A549 (cell line): ENCODE measurements at regions not wholly inside any gene's neighbourhood (a gene's known extent, or its start where the extent isn't known, plus 50 kb on each side); places are given as distances from the start of the nearest gene placed in this dataset.

Source experiments
- ATAC-seq, 2 experiments: fragments of 200-7000 bp in 1 of 2; fragments of >200 bp in 1 of 2; cut with Nextera tagmentation in 1 of 2; cut with Tn5 transposase in 1 of 2; 3 replicates each; pipeline versions ENCODE4 v1.8.0 to v1.9.1; 2018 to 2020; ENCODE audit warnings: mild to moderate bottlenecking in 1 of 2, moderate library complexity in 1 of 2
- CTCF ChIA-PET: fragments of 300-600 bp; sonication (Branson Sonifier 250); formaldehyde crosslinking; extraction: SDS; loops from one replicate; lab custom pipeline; 2021; ENCODE audit warnings: antibody characterized with exemption, inconsistent platforms; lab: Yijun Ruan, JAX
- POLR2A ChIA-PET: fragments of 350-600 bp; formaldehyde crosslinking; extraction: SDS; loops from one replicate; lab custom pipeline; 2021; ENCODE audit warnings: antibody characterized with exemption, inconsistent platforms; lab: Yijun Ruan, JAX
- DNase-seq, 2 experiments: peaks; one replicate each; pipeline versions ENCODE4 v3.0.0 to v3.0.0-alpha.2; 2011 to 2016; ENCODE audit warnings: low read depth in 1 of 2, low spot score in 1 of 2
- FAIRE-seq: peaks from 2 replicates; lab custom pipeline; 2011; peaks lifted over from hg19 to GRCh38; lab: Jason Lieb, UNC
- H3K27ac ChIP-seq, 2 experiments: fragments of >200 bp; sonication (Bioruptor Twin); formaldehyde crosslinking; 3 replicates each; pipeline ENCODE4 v1.5.1; 2016 to 2017
- H3K4me1 ChIP-seq: fragments of >200 bp; sonication (Bioruptor Twin); formaldehyde crosslinking; 3 replicates; pipeline ENCODE4 v1.6.1; 2016
- H3K4me2 ChIP-seq: fragments of >200 bp; sonication (Bioruptor Twin); formaldehyde crosslinking; 3 replicates; pipeline ENCODE4 v1.6.1; 2016
- H3K4me3 ChIP-seq: fragments of >200 bp; sonication (Bioruptor Twin); formaldehyde crosslinking; 3 replicates; pipeline ENCODE4 v1.5.1; 2016
- H3K9me3 ChIP-seq: fragments of >200 bp; sonication (Bioruptor Twin); formaldehyde crosslinking; 3 replicates; pipeline ENCODE4 v1.6.1; 2016
- ATOH8 ChIP-seq: fragments of 250-450 bp; sonication (Bioruptor Pico); IDR thresholded peaks from 2 replicates; pipeline ENCODE4 v1.5.0; 2020; ENCODE audit warnings: low read depth, mild to moderate bottlenecking, moderate library complexity
- CEBPB ChIP-seq, 2 experiments: fragments of >200 bp in 1 of 2; sonication (Bioruptor Twin) in 1 of 2; formaldehyde crosslinking in 1 of 2; IDR thresholded peaks; 2 replicates each; pipeline ENCODE4 v1.6.1; 2012 to 2016
- E2F6 ChIP-seq: IDR thresholded peaks from 2 replicates; pipeline ENCODE4 v1.6.1; 2012; ENCODE audit warnings: low read depth, borderline replicate concordance
- EP300 ChIP-seq, 2 experiments: fragments of >200 bp; sonication (Bioruptor Twin); formaldehyde crosslinking; IDR thresholded peaks; 2 replicates in 1 of 2; 3 replicates in 1 of 2; pipeline ENCODE4 v1.6.1; 2016 to 2017
- FOXS1 ChIP-seq: fragments of 250-450 bp; sonication (Bioruptor Pico); IDR thresholded peaks from 2 replicates; pipeline ENCODE4 v1.5.0; 2020; ENCODE audit warnings: mild to moderate bottlenecking, moderate library complexity
- HMGXB4 ChIP-seq: fragments of 250-450 bp; sonication (Bioruptor Pico); IDR thresholded peaks from 2 replicates; pipeline ENCODE4 v1.5.0; 2021; ENCODE audit warnings: mild to moderate bottlenecking, moderate library complexity, borderline replicate concordance
- HOXA7 ChIP-seq: fragments of 250-450 bp; sonication (Bioruptor Pico); IDR thresholded peaks from 2 replicates; pipeline ENCODE4 v1.5.0; 2020; ENCODE audit warnings: mild to moderate bottlenecking, moderate library complexity
- NPAS2 ChIP-seq: fragments of 250-450 bp; sonication (Bioruptor Pico); IDR thresholded peaks from 2 replicates; pipeline ENCODE4 v1.8.0; 2022; ENCODE audit warnings: mild to moderate bottlenecking, moderate library complexity, borderline replicate concordance
- POLR2AphosphoS2 ChIP-seq: conservative IDR thresholded peaks from 2 replicates; pipeline ENCODE4 v1.6.1; 2012; ENCODE audit warnings: low read length, improper control_type of control experiment, inconsistent platforms
- RAD21 ChIP-seq, 2 experiments: fragments of >200 bp in 1 of 2; sonication (Bioruptor Twin) in 1 of 2; formaldehyde crosslinking in 1 of 2; IDR thresholded peaks in 1 of 2; conservative IDR thresholded peaks in 1 of 2; 2 replicates in 1 of 2; 3 replicates in 1 of 2; pipeline ENCODE4 v1.6.1; 2012 to 2018; ENCODE audit warnings: inconsistent platforms in 1 of 2
- REST ChIP-seq: fragments of 200-600 bp; sonication (generic); IDR thresholded peaks from 2 replicates; pipeline ENCODE4 v1.6.1; 2016; ENCODE audit warnings: antibody characterized with exemption, mild to moderate bottlenecking, moderate library complexity
- RFX5 ChIP-seq: fragments of 450-650 bp; IDR thresholded peaks from 2 replicates; pipeline ENCODE4 v1.7.1; 2014; ENCODE audit warnings: antibody characterized with exemption, mild to moderate bottlenecking, moderate library complexity
- RNF2 ChIP-seq: fragments of 200-600 bp; sonication (generic); IDR thresholded peaks from 2 replicates; pipeline ENCODE4 v1.6.1; 2016; ENCODE audit warnings: low read depth, mild to moderate bottlenecking, antibody characterized with exemption, moderate library complexity, borderline replicate concordance
- ZFP36 ChIP-seq: fragments of 450-650 bp; IDR thresholded peaks from 2 replicates; pipeline ENCODE4 v1.6.1; 2014; ENCODE audit warnings: borderline replicate concordance; ENCODE audit not compliant: partially characterized antibody
- WGBS: methylation state at CpG from one replicate; pipeline ENCODE4 v1.1.6; 2017; ENCODE audit errors: missing lambda C conversion rate; 5-methylcytosine and 5-hydroxymethylcytosine counted together

GRCh38 chr18:59960272-59960671 lies 60.5 kb downstream of the PMAIP1 start:
- TF ChIP-seq REST (no peak), RNF2 (no peak), HOXA7 (CRISPR knock-in tag) (no peak), EP300 (IDR thresholded peaks at IDR 0.05) (no peak)
- no peak overlapping the region for H3K4me3 ChIP-seq
- no peak overlapping the region for H3K4me2 ChIP-seq
- FAIRE-seq, result no peak
- CTCF ChIA-PET, result no interaction called here
- WGBS, result 81% methylated on average over 2 of the region's 2 CpGs
- no peaks in the 10 kb centered on the region for H3K9me3 ChIP-seq
- no peak for DNase-seq
- H3K27ac ChIP-seq, result no peak overlapping the region
- POLR2A ChIA-PET, result no interaction called here
- no peak for ATAC-seq
- H3K4me1 ChIP-seq, result peaks cover 16% of the 10 kb centered on the region; the same call in 2 of the 3 replicates

GRCh38 chr18:59959606-59960005 lies 59.8 kb downstream of the PMAIP1 start:
- CTCF ChIA-PET, result interaction anchor here (0.6 kb wide), 1 partner anchor 184 kb away, joined by 3 read pairs; no protein-coding TSS in a partner anchor
- ATAC-seq (no peak), DNase-seq (no peak), FAIRE-seq (no peak)
- no peak for TF ChIP-seq HMGXB4 (CRISPR knock-in tag)
- no peak for TF ChIP-seq NPAS2
- TF ChIP-seq E2F6, result no peak
- TF ChIP-seq ATOH8, result no peak
- TF ChIP-seq RAD21 (conservative IDR thresholded peaks at IDR 0.05 in 1 of 2, IDR thresholded peaks at IDR 0.05 in 1 of 2), result no peak
- WGBS, result 84% methylated on average over 2 of the region's 2 CpGs
- Histone ChIP-seq H3K27ac (no peak overlapping the region), H3K4me3 (no peak overlapping the region), H3K4me2 (no peak overlapping the region), H3K4me1 (peaks cover 23% of the 10 kb centered on the region; the same call in 2 of the 3 replicates), H3K9me3 (no peaks in the 10 kb centered on the region)
- POLR2A ChIA-PET, result no interaction called here

GRCh38 chr18:59959073-59959472 lies 59.3 kb downstream of the PMAIP1 start:
- CTCF ChIA-PET, result interaction anchor here (0.6 to 1.5 kb wide), 2 partner anchors 29 to 183 kb away, joined by 3 read pairs; no protein-coding TSS in a partner anchor
- no peak for ATAC-seq

More at GRCh38 chr18:59959073-59959472, 59.3 kb downstream of the PMAIP1 start:
- TF ChIP-seq ZFP36 (no peak), RFX5 (no peak), CEBPB (IDR thresholded peaks at IDR 0.05) (no peak), FOXS1 (no peak), POLR2AphosphoS2 (no peak)
- Histone ChIP-seq H3K4me2 (no peak overlapping the region), H3K9me3 (no peaks in the 10 kb centered on the region), H3K4me1 (peaks cover 28% of the 10 kb centered on the region; the same call in 2 of the 3 replicates), H3K4me3 (no peak overlapping the region), H3K27ac (no peak overlapping the region)
- POLR2A ChIA-PET, result no interaction called here
- FAIRE-seq (no peak), DNase-seq (no peak)
- 56% methylated on average over 3 of the region's 3 CpGs for WGBS
